Smooth muscle cell (in vitro differentiated cells): ENCODE measurements at regions not wholly inside any gene's neighbourhood (a gene's known extent, or its start where the extent isn't known, plus 50 kb on each side); places are given as distances from the start of the nearest gene placed in this dataset.

Experiments used
- DNase-seq: peaks from one replicate; lab custom pipeline; 2025; ENCODE audit not compliant: unreplicated experiment; lab: John Stamatoyannopoulos, UW
- H2AFZ ChIP-seq: fragments of 200-600 bp; sonication (generic); 2 replicates; pipeline ENCODE4 v1.6.0; 2016; ENCODE audit warnings: antibody characterized with exemption, low read depth, mild to moderate bottlenecking
- H3F3A ChIP-seq: fragments of 200-600 bp; sonication (generic); 2 replicates; pipeline ENCODE4 v1.6.0; 2017; ENCODE audit warnings: antibody characterized with exemption, low read depth
- H3K27ac ChIP-seq: fragments of 200-600 bp; sonication (generic); 2 replicates; pipeline ENCODE4 v1.5.1; 2016; ENCODE audit warnings: low read depth, mild to moderate bottlenecking
- H3K27me3 ChIP-seq: fragments of 200-600 bp; sonication (generic); 2 replicates; pipeline ENCODE4 v1.6.1; 2016; ENCODE audit warnings: low read depth, mild to moderate bottlenecking
- H3K36me3 ChIP-seq: fragments of 200-600 bp; sonication (generic); 2 replicates; pipeline ENCODE4 v1.5.1; 2016; ENCODE audit warnings: low read depth
- H3K4me1 ChIP-seq: fragments of 200-600 bp; sonication (generic); 2 replicates; pipeline ENCODE4 v1.5.1; 2016; ENCODE audit warnings: low read depth
- H3K4me2 ChIP-seq: fragments of 200-600 bp; sonication (generic); 2 replicates; pipeline ENCODE4 v1.6.0; 2016; ENCODE audit warnings: mild to moderate bottlenecking
- H3K4me3 ChIP-seq: fragments of 200-600 bp; sonication (generic); 2 replicates; pipeline ENCODE4 v1.5.1; 2016; ENCODE audit warnings: mild to moderate bottlenecking
- H3K79me2 ChIP-seq: fragments of 200-600 bp; sonication (generic); 2 replicates; pipeline ENCODE4 v1.6.0; 2016; ENCODE audit warnings: low read depth, mild to moderate bottlenecking
- H3K9ac ChIP-seq: fragments of 200-600 bp; sonication (generic); 2 replicates; pipeline ENCODE4 v1.6.0; 2016; ENCODE audit warnings: low read depth
- H3K9me3 ChIP-seq: fragments of 200-600 bp; sonication (generic); replicated peaks from 2 replicates; pipeline ENCODE4 v1.5.1; 2016; ENCODE audit warnings: low read depth
- H4K20me1 ChIP-seq: fragments of 200-600 bp; sonication (generic); 2 replicates; pipeline ENCODE4 v1.6.0; 2016; ENCODE audit warnings: low read depth
- CTCF ChIP-seq: fragments of 200-600 bp; sonication (generic); IDR thresholded peaks from 2 replicates; pipeline ENCODE4 v1.5.1; 2017; ENCODE audit warnings: borderline replicate concordance, mild to moderate bottlenecking, antibody characterized with exemption; ENCODE audit not compliant: insufficient read depth, poor library complexity, severe bottlenecking
- WGBS: methylation state at CpG from one replicate; pipeline ENCODE4 v1.1.7; 2016; ENCODE audit warnings: low lambda C conversion rate; 5-methylcytosine and 5-hydroxymethylcytosine counted together

- no peaks in the 10 kb centered on the region for H3K36me3 ChIP-seq
Observed at GRCh38 chr5:4424895-4425294, 715.2 kb upstream of the ADAMTS16 start.

GRCh38 chr5:4440536-4440935 is 699.6 kb upstream of the ADAMTS16 start:
- no peak for TF ChIP-seq CTCF
- no peak overlapping the region for H3K4me3 ChIP-seq
- no peak overlapping the region for H3K4me2 ChIP-seq
- WGBS = 81% methylated on average over 2 of the region's 2 CpGs
- no peaks in the 10 kb centered on the region for H3K27me3 ChIP-seq
- DNase-seq = no peak
- no peaks in the 10 kb centered on the region for H3K4me1 ChIP-seq
- no peaks in the 10 kb centered on the region for H3F3A ChIP-seq
- no peaks in the 10 kb centered on the region for H4K20me1 ChIP-seq
- no peaks in the 10 kb centered on the region for H3K79me2 ChIP-seq
- H2AFZ ChIP-seq = no peak overlapping the region
- H3K9me3 ChIP-seq = no peaks in the 10 kb centered on the region
- no peak overlapping the region for H3K27ac ChIP-seq
- no peak overlapping the region for H3K9ac ChIP-seq
- no peaks in the 10 kb centered on the region for H3K36me3 ChIP-seq

More at GRCh38 chr5:4424895-4425294, 715.2 kb upstream of the ADAMTS16 start:
- Histone ChIP-seq H3K9me3 (no peaks in the 10 kb centered on the region), H3K27me3 (no peaks in the 10 kb centered on the region), H3K79me2 (no peaks in the 10 kb centered on the region), H3K4me2 (no peak overlapping the region), H2AFZ (no peak overlapping the region), H4K20me1 (no peaks in the 10 kb centered on the region), H3K4me3 (no peak overlapping the region), H3K4me1 (no peaks in the 10 kb centered on the region), H3F3A (no peaks in the 10 kb centered on the region), H3K27ac (no peak overlapping the region), H3K9ac (no peak overlapping the region)
- WGBS = 86% methylated on average over 4 of the region's 4 CpGs
- TF ChIP-seq CTCF = no peak
- no peak for DNase-seq

- WGBS = 83% methylated on average over 4 of the region's 4 CpGs
- Histone ChIP-seq H3K4me1 (no peaks in the 10 kb centered on the region), H3K27me3 (no peaks in the 10 kb centered on the region), H3K4me3 (no peak overlapping the region), H3K79me2 (no peaks in the 10 kb centered on the region), H3K9ac (no peak overlapping the region), H3K36me3 (no peaks in the 10 kb centered on the region), H4K20me1 (no peaks in the 10 kb centered on the region), H3F3A (no peaks in the 10 kb centered on the region), H2AFZ (no peak overlapping the region), H3K9me3 (peaks cover 6% of the 10 kb centered on the region), H3K27ac (no peak overlapping the region), H3K4me2 (no peak overlapping the region)
- no peak for TF ChIP-seq CTCF
- no peak for DNase-seq
Observed at GRCh38 chr5:4442221-4442620, 697.9 kb upstream of the ADAMTS16 start.

GRCh38 chr5:4447657-4448056 is 692.5 kb upstream of the ADAMTS16 start:
- WGBS = 90% methylated on average over 1 of the region's 1 CpG
- no peak overlapping the region for H3K4me2 ChIP-seq

More at GRCh38 chr5:4447657-4448056, 692.5 kb upstream of the ADAMTS16 start:
- TF ChIP-seq CTCF = no peak
- Histone ChIP-seq H3K4me3 (no peak overlapping the region), H3F3A (no peaks in the 10 kb centered on the region), H3K27ac (no peak overlapping the region), H3K79me2 (no peaks in the 10 kb centered on the region), H3K36me3 (no peaks in the 10 kb centered on the region), H2AFZ (no peak overlapping the region), H3K4me1 (no peaks in the 10 kb centered on the region), H4K20me1 (no peaks in the 10 kb centered on the region), H3K27me3 (no peaks in the 10 kb centered on the region), H3K9ac (no peak overlapping the region), H3K9me3 (peaks cover 6% of the 10 kb centered on the region)
- DNase-seq = no peak
